Endodermal cell (in vitro differentiated cells): ENCODE measurements at regions not wholly inside any gene's neighbourhood (a gene's known extent, or its start where the extent isn't known, plus 50 kb on each side); places are given as distances from the start of the nearest gene placed in this dataset.

ENCODE experiments used
- DNase-seq: peaks from one replicate; pipeline ENCODE4 v3.0.0-alpha.2; 2017
- H3K27ac ChIP-seq: 2 replicates; pipeline ENCODE4 v1.5.1; 2013; ENCODE audit warnings: mild to moderate bottlenecking, low read depth, low read length, moderate library complexity
- H3K27me3 ChIP-seq: 2 replicates; pipeline ENCODE4 v1.6.1; 2013; ENCODE audit warnings: mild to moderate bottlenecking, low read length, moderate library complexity; ENCODE audit not compliant: insufficient read depth, control insufficient read depth, poor library complexity, severe bottlenecking
- H3K36me3 ChIP-seq: 2 replicates; pipeline ENCODE4 v1.7.0; 2013; ENCODE audit warnings: mild to moderate bottlenecking, low read length, moderate library complexity; ENCODE audit not compliant: control insufficient read depth, insufficient read depth
- H3K4me1 ChIP-seq: one replicate; pipeline ENCODE4 v1.7.0; 2013; ENCODE audit warnings: low read length; ENCODE audit not compliant: control insufficient read depth, insufficient read depth
- H3K4me3 ChIP-seq: 2 replicates; pipeline ENCODE4 v1.5.1; 2013; ENCODE audit warnings: mild to moderate bottlenecking, low read length, moderate library complexity
- H3K9ac ChIP-seq: 2 replicates; pipeline ENCODE4 v1.6.1; 2013; ENCODE audit warnings: mild to moderate bottlenecking, low read length, moderate library complexity; ENCODE audit not compliant: poor library complexity, severe bottlenecking; ENCODE audit errors: extremely low read depth
- H3K9me3 ChIP-seq: 2 replicates; pipeline ENCODE4 v1.6.1; 2013; ENCODE audit warnings: mild to moderate bottlenecking, low read length, moderate library complexity; ENCODE audit not compliant: control insufficient read depth
- H3K27ac Mint-ChIP-seq: 2 replicates; pipeline ENCODE4 v1.8.0; 2020; ENCODE audit warnings: mixed read lengths
- H3K27me3 Mint-ChIP-seq: 2 replicates; pipeline ENCODE4 v1.8.0; 2021; ENCODE audit warnings: mild to moderate bottlenecking, mixed read lengths; ENCODE audit not compliant: insufficient read depth
- H3K36me3 Mint-ChIP-seq: 2 replicates; pipeline ENCODE4 v1.8.0; 2020; ENCODE audit warnings: low read depth, mixed read lengths
- H3K4me1 Mint-ChIP-seq: 2 replicates; pipeline ENCODE4 v1.8.0; 2020; ENCODE audit warnings: mixed read lengths
- H3K4me3 Mint-ChIP-seq: 2 replicates; pipeline ENCODE4 v1.8.0; 2020; ENCODE audit warnings: mild to moderate bottlenecking, moderate library complexity, mixed read lengths
- H3K9me3 Mint-ChIP-seq: 2 replicates; pipeline ENCODE4 v1.8.0; 2020; ENCODE audit warnings: mild to moderate bottlenecking, mixed read lengths
- CTCF ChIP-seq: fragments of 200-600 bp; sonication (generic); conservative IDR thresholded peaks from 2 replicates; pipeline ENCODE4 v1.5.0; 2021; ENCODE audit warnings: antibody characterized with exemption, mild to moderate bottlenecking
- WGBS, 2 experiments: methylation state at CpG; one replicate each; pipeline versions ENCODE4 v1.1.5 to v1.1.7; 2013; ENCODE audit warnings: missing lambda C conversion rate in 2 of 2, mixed read lengths in 1 of 2; ENCODE audit not compliant: insufficient coverage in 1 of 2, insufficient read length in 1 of 2; 5-methylcytosine and 5-hydroxymethylcytosine counted together

GRCh38 chr18:47530695-47531094 lies 279.2 kb upstream of the SKOR2 start:
- no peak for TF ChIP-seq CTCF
- DNase-seq: no peak
- H3K9me3 Mint-ChIP-seq: no peaks in the 10 kb centered on the region
- H3K27ac Mint-ChIP-seq: no peak overlapping the region
- H3K4me1 Mint-ChIP-seq: no peaks in the 10 kb centered on the region
- H3K36me3 Mint-ChIP-seq: no peaks in the 10 kb centered on the region
- no peaks in the 10 kb centered on the region for H3K4me1 ChIP-seq
- no peaks in the 10 kb centered on the region for H3K36me3 ChIP-seq
- no peak overlapping the region for H3K4me3 ChIP-seq
- 81 to 89% methylated on average over 2 to 3 of the region's 3 CpGs for WGBS, 2 experiments
- peaks cover 2% of the 10 kb centered on the region for H3K27me3 Mint-ChIP-seq
- H3K4me3 Mint-ChIP-seq: no peak overlapping the region
- H3K27me3 ChIP-seq: no peaks in the 10 kb centered on the region
- H3K9ac ChIP-seq: no peak overlapping the region
- no peak overlapping the region for H3K27ac ChIP-seq
- no peaks in the 10 kb centered on the region for H3K9me3 ChIP-seq

GRCh38 chr18:47528343-47528742 lies 276.9 kb upstream of the SKOR2 start:
- Histone ChIP-seq H3K9me3 (no peaks in the 10 kb centered on the region), H3K36me3 (no peaks in the 10 kb centered on the region), H3K27ac (no peak overlapping the region), H3K9ac (no peak overlapping the region), H3K4me3 (no peak overlapping the region), H3K4me1 (no peaks in the 10 kb centered on the region), H3K27me3 (no peaks in the 10 kb centered on the region)
- 77% methylated on average over 1 of the region's 1 CpG; no CpG with 5 or more reads in 1 of the 2 experiments for WGBS, 2 experiments
- Mint-ChIP-seq H3K4me1 (no peaks in the 10 kb centered on the region), H3K36me3 (no peaks in the 10 kb centered on the region), H3K27ac (no peak overlapping the region), H3K9me3 (no peaks in the 10 kb centered on the region), H3K4me3 (no peak overlapping the region), H3K27me3 (peaks cover 2% of the 10 kb centered on the region)
- DNase-seq: no peak
- TF ChIP-seq CTCF: no peak

GRCh38 chr18:47526147-47526546 lies 274.7 kb upstream of the SKOR2 start:
- H3K27me3 Mint-ChIP-seq: peaks cover 2% of the 10 kb centered on the region
- no peaks in the 10 kb centered on the region for H3K36me3 ChIP-seq
- H3K27me3 ChIP-seq: no peaks in the 10 kb centered on the region
- H3K4me1 Mint-ChIP-seq: no peaks in the 10 kb centered on the region
- H3K27ac Mint-ChIP-seq: no peak overlapping the region
- no peaks in the 10 kb centered on the region for H3K36me3 Mint-ChIP-seq
- no peak for DNase-seq
- H3K9me3 ChIP-seq: no peaks in the 10 kb centered on the region
- TF ChIP-seq CTCF: no peak
- 94% methylated on average over 11 to 23 of the region's 24 CpGs for WGBS, 2 experiments
- no peaks in the 10 kb centered on the region for H3K9me3 Mint-ChIP-seq
- no peak overlapping the region for H3K4me3 ChIP-seq
- no peaks in the 10 kb centered on the region for H3K4me1 ChIP-seq
- H3K4me3 Mint-ChIP-seq: no peak overlapping the region
- no peak overlapping the region for H3K27ac ChIP-seq
- no peak overlapping the region for H3K9ac ChIP-seq
